ENCODE measurements at regions not wholly inside any gene's neighbourhood (a gene's known extent, or its start where the extent isn't known, plus 50 kb on each side); places are given as distances from the start of the nearest gene placed in this dataset.

GRCh38 chr5:61784341-61784740 lies 452.3 kb downstream of the ZSWIM6 start:
- no peak for TF ChIP-seq CTCF (IDR thresholded peaks at IDR 0.05)
- TF ChIP-seq POLR2A (IDR thresholded peaks at IDR 0.05): no peak

GRCh38 chr5:61788548-61788947 lies 456.5 kb downstream of the ZSWIM6 start:
- no peak for TF ChIP-seq CTCF (IDR thresholded peaks at IDR 0.05)
- TF ChIP-seq POLR2A (IDR thresholded peaks at IDR 0.05): no peak
- Histone ChIP-seq H3K4me1 (no peaks in the 10 kb centered on the region), H3K36me3 (no peaks in the 10 kb centered on the region), H3K9me3 (no peaks in the 10 kb centered on the region), H3K27ac (no peak overlapping the region), H3K27me3 (peaks cover 0 to 7% (median 0%) of the 10 kb centered on the region in 9 donors), H3K4me3 (no peak overlapping the region)
- no peak for DNase-seq
- no peak for ATAC-seq
- 60 to 77% (median 63%) methylated on average over 2 of the region's 2 CpGs for WGBS, 4 donors
- intact Hi-C loops (cut with DNase I): no loop called here

More at GRCh38 chr5:61784341-61784740, 452.3 kb downstream of the ZSWIM6 start:
- H3K36me3 ChIP-seq: no peaks in the 10 kb centered on the region
- H3K4me3 ChIP-seq: no peak overlapping the region
- WGBS, 4 donors: 55 to 71% (median 65%) methylated on average over 6 of the region's 6 CpGs
- intact Hi-C loops (cut with DNase I): no loop called here
- H3K4me1 ChIP-seq: no peaks in the 10 kb centered on the region
- H3K27me3 ChIP-seq: peaks cover 0 to 7% (median 0%) of the 10 kb centered on the region in 9 donors
- H3K9me3 ChIP-seq: peaks cover 0 to 4% (median 0%) of the 10 kb centered on the region in 12 donors
- ATAC-seq (no peak), DNase-seq (no peak)
- H3K27ac ChIP-seq: no peak overlapping the region

- Histone ChIP-seq H3K4me3 (no peak overlapping the region), H3K27ac (no peak overlapping the region), H3K27me3 (peaks cover 0 to 6% (median 0%) of the 10 kb centered on the region in 9 donors), H3K9me3 (no peaks in the 10 kb centered on the region), H3K4me1 (no peaks in the 10 kb centered on the region), H3K36me3 (no peaks in the 10 kb centered on the region)
- DNase-seq: no peak
- TF ChIP-seq CTCF (IDR thresholded peaks at IDR 0.05) (no peak), POLR2A (IDR thresholded peaks at IDR 0.05) (no peak)
- no peak for ATAC-seq
- intact Hi-C loops (cut with DNase I): no loop called here
Measured at GRCh38 chr5:61790007-61790406, 457.9 kb downstream of the ZSWIM6 start.

GRCh38 chr5:61790678-61791077 lies 458.6 kb downstream of the ZSWIM6 start:
- ATAC-seq: no peak
- no peak overlapping the region for H3K27ac ChIP-seq
- WGBS, 4 donors: 85 to 95% (median 86%) methylated on average over 2 of the region's 2 CpGs
- peaks cover 0 to 4% (median 0%) of the 10 kb centered on the region in 9 donors for H3K27me3 ChIP-seq
- no peaks in the 10 kb centered on the region for H3K9me3 ChIP-seq
- no peaks in the 10 kb centered on the region for H3K4me1 ChIP-seq
- TF ChIP-seq CTCF (IDR thresholded peaks at IDR 0.05) (no peak), POLR2A (IDR thresholded peaks at IDR 0.05) (no peak)
- no peak for DNase-seq
- no peaks in the 10 kb centered on the region for H3K36me3 ChIP-seq
- intact Hi-C loops (cut with DNase I): no loop called here
- H3K4me3 ChIP-seq: no peak overlapping the region
